HL-60 (cell line): ENCODE measurements at regions not wholly inside any gene's neighbourhood (a gene's known extent, or its start where the extent isn't known, plus 50 kb on each side); places are given as distances from the start of the nearest gene placed in this dataset.

Experiments
- DNase-seq, 2 experiments: peaks; one replicate each; pipeline ENCODE4 v3.0.0-alpha.2; 2010 to 2020; ENCODE audit warnings: low read depth in 1 of 2, low spot score in 1 of 2
- H3K27ac ChIP-seq: fragments of 250-450 bp; sonication (Bioruptor Pico); replicated peaks from 2 replicates; pipeline ENCODE4 v1.5.1; 2020; ENCODE audit warnings: mild to moderate bottlenecking, moderate library complexity
- H3K27me3 ChIP-seq: fragments of 250-450 bp; sonication (Bioruptor Pico); 2 replicates; pipeline ENCODE4 v1.5.1; 2021; ENCODE audit warnings: mild to moderate bottlenecking, moderate library complexity; ENCODE audit not compliant: insufficient read depth, poor library complexity, severe bottlenecking
- H3K4me3 ChIP-seq: replicated peaks from 2 replicates; pipeline ENCODE4 v1.5.1; 2011; ENCODE audit warnings: mild to moderate bottlenecking, control low read depth, low read length; ENCODE audit not compliant: insufficient read depth
- GABPA ChIP-seq: IDR thresholded peaks from 2 replicates; pipeline ENCODE4 v1.6.1; 2012; ENCODE audit warnings: low read depth
- POLR2AphosphoS5 ChIP-seq: IDR thresholded peaks from 2 replicates; pipeline ENCODE4 v1.6.1; 2012; ENCODE audit warnings: low read depth
- SPI1 ChIP-seq: IDR thresholded peaks from 2 replicates; pipeline ENCODE4 v1.6.1; 2012; ENCODE audit warnings: low read depth, mild to moderate bottlenecking, borderline replicate concordance
- TF ChIP-seq, protein P1 (sequence below): IDR thresholded peaks from one replicate; pipeline ENCODE4 v1.5.1; 2011; ENCODE audit warnings: low read length, control low read depth, inconsistent platforms; ENCODE audit not compliant: insufficient read depth
- TF ChIP-seq, protein P2 (sequence below): IDR thresholded peaks from 2 replicates; pipeline ENCODE4 v1.6.1; 2012; ENCODE audit warnings: low read depth; ENCODE audit not compliant: insufficient replicate concordance

DNA sequence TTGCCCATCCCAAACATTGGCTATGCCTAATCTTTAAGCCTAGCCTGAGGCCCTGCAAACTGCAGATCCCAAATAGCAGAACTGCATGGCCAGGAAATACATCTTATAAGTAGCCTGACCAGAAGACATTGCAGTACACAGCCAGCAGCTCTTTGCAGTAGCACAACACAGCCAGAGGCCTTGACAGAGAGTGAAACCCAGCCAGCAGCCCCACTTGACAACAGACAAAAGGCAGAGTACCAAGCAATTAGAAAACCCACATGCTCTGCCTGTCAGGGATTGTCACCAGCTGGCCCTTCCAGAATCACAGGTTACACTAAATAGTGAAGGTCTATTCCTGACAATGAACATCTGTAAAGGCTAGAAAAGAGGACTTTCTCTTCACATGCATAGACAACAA, 242.8 kb upstream of the TMEM72 start:
- no peaks in the 10 kb centered on the region for H3K27me3 ChIP-seq
- no peak overlapping the region for H3K27ac ChIP-seq
- no peak for DNase-seq
- H3K4me3 ChIP-seq, result no peak overlapping the region
- no peak for TF ChIP-seq POLR2AphosphoS5
- TF ChIP-seq SPI1, result no peak
- TF ChIP-seq GABPA, result no peak
- TF ChIP-seq, protein P1, sequence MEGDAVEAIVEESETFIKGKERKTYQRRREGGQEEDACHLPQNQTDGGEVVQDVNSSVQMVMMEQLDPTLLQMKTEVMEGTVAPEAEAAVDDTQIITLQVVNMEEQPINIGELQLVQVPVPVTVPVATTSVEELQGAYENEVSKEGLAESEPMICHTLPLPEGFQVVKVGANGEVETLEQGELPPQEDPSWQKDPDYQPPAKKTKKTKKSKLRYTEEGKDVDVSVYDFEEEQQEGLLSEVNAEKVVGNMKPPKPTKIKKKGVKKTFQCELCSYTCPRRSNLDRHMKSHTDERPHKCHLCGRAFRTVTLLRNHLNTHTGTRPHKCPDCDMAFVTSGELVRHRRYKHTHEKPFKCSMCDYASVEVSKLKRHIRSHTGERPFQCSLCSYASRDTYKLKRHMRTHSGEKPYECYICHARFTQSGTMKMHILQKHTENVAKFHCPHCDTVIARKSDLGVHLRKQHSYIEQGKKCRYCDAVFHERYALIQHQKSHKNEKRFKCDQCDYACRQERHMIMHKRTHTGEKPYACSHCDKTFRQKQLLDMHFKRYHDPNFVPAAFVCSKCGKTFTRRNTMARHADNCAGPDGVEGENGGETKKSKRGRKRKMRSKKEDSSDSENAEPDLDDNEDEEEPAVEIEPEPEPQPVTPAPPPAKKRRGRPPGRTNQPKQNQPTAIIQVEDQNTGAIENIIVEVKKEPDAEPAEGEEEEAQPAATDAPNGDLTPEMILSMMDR, result no peak
- TF ChIP-seq, protein P2, sequence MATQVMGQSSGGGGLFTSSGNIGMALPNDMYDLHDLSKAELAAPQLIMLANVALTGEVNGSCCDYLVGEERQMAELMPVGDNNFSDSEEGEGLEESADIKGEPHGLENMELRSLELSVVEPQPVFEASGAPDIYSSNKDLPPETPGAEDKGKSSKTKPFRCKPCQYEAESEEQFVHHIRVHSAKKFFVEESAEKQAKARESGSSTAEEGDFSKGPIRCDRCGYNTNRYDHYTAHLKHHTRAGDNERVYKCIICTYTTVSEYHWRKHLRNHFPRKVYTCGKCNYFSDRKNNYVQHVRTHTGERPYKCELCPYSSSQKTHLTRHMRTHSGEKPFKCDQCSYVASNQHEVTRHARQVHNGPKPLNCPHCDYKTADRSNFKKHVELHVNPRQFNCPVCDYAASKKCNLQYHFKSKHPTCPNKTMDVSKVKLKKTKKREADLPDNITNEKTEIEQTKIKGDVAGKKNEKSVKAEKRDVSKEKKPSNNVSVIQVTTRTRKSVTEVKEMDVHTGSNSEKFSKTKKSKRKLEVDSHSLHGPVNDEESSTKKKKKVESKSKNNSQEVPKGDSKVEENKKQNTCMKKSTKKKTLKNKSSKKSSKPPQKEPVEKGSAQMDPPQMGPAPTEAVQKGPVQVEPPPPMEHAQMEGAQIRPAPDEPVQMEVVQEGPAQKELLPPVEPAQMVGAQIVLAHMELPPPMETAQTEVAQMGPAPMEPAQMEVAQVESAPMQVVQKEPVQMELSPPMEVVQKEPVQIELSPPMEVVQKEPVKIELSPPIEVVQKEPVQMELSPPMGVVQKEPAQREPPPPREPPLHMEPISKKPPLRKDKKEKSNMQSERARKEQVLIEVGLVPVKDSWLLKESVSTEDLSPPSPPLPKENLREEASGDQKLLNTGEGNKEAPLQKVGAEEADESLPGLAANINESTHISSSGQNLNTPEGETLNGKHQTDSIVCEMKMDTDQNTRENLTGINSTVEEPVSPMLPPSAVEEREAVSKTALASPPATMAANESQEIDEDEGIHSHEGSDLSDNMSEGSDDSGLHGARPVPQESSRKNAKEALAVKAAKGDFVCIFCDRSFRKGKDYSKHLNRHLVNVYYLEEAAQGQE, result no peak

DNA sequence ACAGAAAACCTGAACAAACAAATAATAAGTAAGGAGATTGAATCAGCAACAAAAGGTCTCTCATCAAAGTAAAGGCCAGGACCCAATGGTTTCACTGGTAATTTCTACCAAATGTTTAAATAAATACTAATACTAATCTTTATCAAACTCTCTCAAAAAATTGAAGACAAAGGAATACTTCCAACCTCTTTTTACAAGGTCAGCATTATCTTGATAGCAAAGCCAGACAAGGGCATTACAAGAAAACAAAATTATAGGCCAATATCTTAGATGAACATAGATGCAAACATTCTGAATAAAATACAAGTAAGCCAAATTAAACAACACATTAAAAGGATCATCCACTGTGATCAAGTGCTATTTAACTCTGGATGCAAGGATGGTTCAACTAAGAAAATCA, 239.8 kb upstream of the TMEM72 start:
- no peak for DNase-seq
- Histone ChIP-seq H3K27me3 (no peaks in the 10 kb centered on the region), H3K4me3 (no peak overlapping the region), H3K27ac (no peak overlapping the region)
- no peak for TF ChIP-seq SPI1
- TF ChIP-seq, protein P1, result no peak

DNA sequence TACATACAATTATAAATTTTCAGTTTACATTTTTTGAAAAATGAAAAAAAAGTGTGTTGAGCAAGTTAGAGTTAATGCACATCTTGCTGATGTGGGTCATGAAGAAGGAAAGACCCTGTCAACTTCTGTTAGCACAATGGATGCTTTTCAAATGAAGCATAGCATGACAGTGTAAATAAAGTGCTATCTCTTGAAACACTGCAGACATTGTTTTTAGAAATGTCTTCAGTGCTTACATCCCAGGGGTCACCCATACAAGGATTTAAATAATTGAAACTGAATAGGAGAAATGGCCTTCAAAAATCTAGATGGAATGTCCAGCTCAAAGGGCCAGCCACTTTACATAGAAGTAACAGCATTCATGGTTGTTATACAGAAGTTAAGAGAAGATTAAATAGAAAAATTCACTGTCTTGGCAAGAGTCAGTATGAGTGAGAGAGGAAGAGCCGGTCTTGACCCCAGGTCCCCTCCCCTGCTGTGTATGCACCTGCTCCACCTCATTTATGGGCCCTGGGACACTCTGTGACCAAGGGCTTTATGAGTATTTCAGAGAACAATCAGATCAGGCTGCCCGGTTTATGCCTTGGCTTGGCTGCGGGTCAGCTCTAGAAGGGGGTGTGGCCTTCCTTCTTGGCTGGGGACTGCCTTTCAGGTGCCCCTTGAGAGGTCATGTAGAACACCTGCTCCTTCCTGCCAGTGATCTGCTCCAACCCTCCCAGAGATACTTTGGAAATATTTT, 237.7 kb upstream of the TMEM72 start:
- Histone ChIP-seq H3K27ac (no peak overlapping the region), H3K27me3 (no peaks in the 10 kb centered on the region), H3K4me3 (no peak overlapping the region)
- TF ChIP-seq GABPA (no peak), SPI1 (no peak), POLR2AphosphoS5 (no peak)
- TF ChIP-seq, protein P1, result no peak
- TF ChIP-seq, protein P2, result no peak
- no peak for DNase-seq
